ENCODE measurements at regions not wholly inside any gene's neighbourhood (a gene's known extent, or its start where the extent isn't known, plus 50 kb on each side); places are given as distances from the start of the nearest gene placed in this dataset.

GRCh38 chr10:2688958-2689357 is 378.4 kb upstream of the PFKP start:
- TF ChIP-seq CTCF (IDR thresholded peaks at IDR 0.05 in 8 of 11, conservative IDR thresholded peaks at IDR 0.05 in 3 of 11) (no peak), POLR2A (IDR thresholded peaks at IDR 0.05) (no peak), POLR2AphosphoS5 (IDR thresholded peaks at IDR 0.05) (no peak)
- intact Hi-C loops (cut with DNase I; ENCODE audit: low total_unique reads), result no loop called here
- no peak overlapping the region for H3K4me3 ChIP-seq
- no peaks in the 10 kb centered on the region for H3K4me1 ChIP-seq
- WGBS, 5 donors, result 26 to 70% (median 55%) methylated on average over 1 of the region's 1 CpG
- no peak overlapping the region for H3K27ac ChIP-seq
- peaks cover 0 to under 1% (median 0%) of the 10 kb centered on the region in 8 donors for H3K9me3 ChIP-seq
- H3K36me3 ChIP-seq, result no peaks in the 10 kb centered on the region
- no peak for DNase-seq
- H3K27me3 ChIP-seq (replicated peaks in 1 of 7), result peaks cover 0 to 5% (median 0%) of the 10 kb centered on the region in 7 donors

DNA sequence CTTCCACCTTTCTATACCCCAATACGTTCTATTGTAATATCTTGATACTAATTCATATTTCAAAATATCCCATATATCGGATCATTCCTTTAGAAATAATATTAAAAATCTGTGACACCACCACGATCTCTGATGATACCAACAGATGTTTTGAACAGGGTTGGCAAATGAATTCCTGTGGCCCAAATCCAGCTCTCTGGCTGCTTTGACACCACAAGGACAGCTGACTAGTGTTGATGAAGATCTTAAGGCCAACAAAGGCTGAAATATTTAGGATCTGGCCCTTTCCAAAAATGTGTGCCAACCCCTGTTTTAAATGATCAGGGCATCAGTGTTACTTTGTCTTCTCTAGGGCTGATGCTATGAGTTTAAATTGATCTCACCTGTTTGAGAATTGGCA is 380.7 kb upstream of the PFKP start:
- TF ChIP-seq CTCF (IDR thresholded peaks at IDR 0.05 in 8 of 11, conservative IDR thresholded peaks at IDR 0.05 in 3 of 11) (no peak), POLR2AphosphoS5 (IDR thresholded peaks at IDR 0.05) (no peak), POLR2A (IDR thresholded peaks at IDR 0.05) (no peak)
- Histone ChIP-seq H3K27me3 (replicated peaks in 1 of 7) (no peaks in the 10 kb centered on the region), H3K4me1 (no peaks in the 10 kb centered on the region), H3K4me3 (no peak overlapping the region), H3K9me3 (peaks cover 0 to 6% (median 0%) of the 10 kb centered on the region in 8 donors), H3K27ac (no peak overlapping the region), H3K36me3 (no peaks in the 10 kb centered on the region)
- intact Hi-C loops (cut with DNase I; ENCODE audit: low total_unique reads), result no loop called here
- WGBS, 5 donors, result 78 to 88% (median 83%) methylated on average over 3 of the region's 3 CpGs
- DNase-seq, result no peak

DNA sequence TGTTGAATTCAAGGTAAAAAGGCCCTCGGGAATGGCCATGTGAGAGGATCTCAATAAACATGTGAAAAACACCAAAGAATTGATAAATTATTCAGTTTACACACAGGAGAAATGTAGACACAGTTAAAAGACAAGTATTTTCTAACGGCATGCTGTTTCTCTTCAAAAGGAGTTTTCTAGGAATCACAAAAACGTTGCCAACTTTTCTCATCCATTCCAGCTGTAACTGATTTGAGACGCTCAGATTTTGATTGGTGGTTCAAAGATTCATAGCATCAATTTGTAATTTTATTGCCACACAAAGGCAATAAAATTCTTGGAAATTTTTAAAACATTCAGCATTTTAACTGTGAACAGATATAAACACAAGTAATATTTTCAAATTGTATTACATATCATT is 384.9 kb upstream of the PFKP start:
- Histone ChIP-seq H3K4me3 (no peak overlapping the region), H3K9me3 (peaks cover 0 to 6% (median 0%) of the 10 kb centered on the region in 8 donors), H3K36me3 (no peaks in the 10 kb centered on the region), H3K4me1 (no peaks in the 10 kb centered on the region), H3K27me3 (replicated peaks in 1 of 7) (peaks cover 0 to 14% (median 0%) of the 10 kb centered on the region in 7 donors), H3K27ac (no peak overlapping the region)
- DNase-seq, result no peak
- intact Hi-C loops (cut with DNase I; ENCODE audit: low total_unique reads), result no loop called here
- TF ChIP-seq CTCF (IDR thresholded peaks at IDR 0.05 in 8 of 11, conservative IDR thresholded peaks at IDR 0.05 in 3 of 11), result no peak
- no peak for TF ChIP-seq POLR2AphosphoS5 (IDR thresholded peaks at IDR 0.05)
- no peak for TF ChIP-seq POLR2A (IDR thresholded peaks at IDR 0.05)
- 73 to 85% (median 81%) methylated on average over 4 of the region's 4 CpGs for WGBS, 5 donors

- Histone ChIP-seq H3K4me1 (no peaks in the 10 kb centered on the region), H3K9me3 (peaks cover 0 to 6% (median 0%) of the 10 kb centered on the region in 8 donors), H3K27ac (no peak overlapping the region), H3K4me3 (no peak overlapping the region), H3K27me3 (replicated peaks in 1 of 7) (peaks cover 0 to 14% (median 0%) of the 10 kb centered on the region in 7 donors), H3K36me3 (no peaks in the 10 kb centered on the region)
- TF ChIP-seq POLR2A (IDR thresholded peaks at IDR 0.05), result no peak
- no peak for TF ChIP-seq POLR2AphosphoS5 (IDR thresholded peaks at IDR 0.05)
- TF ChIP-seq CTCF (IDR thresholded peaks at IDR 0.05 in 8 of 11, conservative IDR thresholded peaks at IDR 0.05 in 3 of 11), result no peak
- WGBS, 5 donors, result 71 to 80% (median 74%) methylated on average over 6 of the region's 6 CpGs
- DNase-seq, result no peak
- intact Hi-C loops (cut with DNase I; ENCODE audit: low total_unique reads), result no loop called here
These were observed 385.5 kb upstream of the PFKP start for GRCh38 chr10:2681891-2682290.

Data from spleen (tissue), 11 donors.